ENCODE measurements at regions not wholly inside any gene's neighbourhood (a gene's known extent, or its start where the extent isn't known, plus 50 kb on each side); places are given as distances from the start of the nearest gene placed in this dataset.

- TF ChIP-seq CTCF (IDR thresholded peaks at IDR 0.05 in 2 of 3, conservative IDR thresholded peaks at IDR 0.05 in 1 of 3; ENCODE audit: borderline replicate concordance in 1 of 3, insufficient read depth in 1 of 3, low read depth in 2 of 3, low read length in 2 of 3) (no peak), POLR2A (IDR thresholded peaks at IDR 0.05; ENCODE audit: borderline replicate concordance, extremely low read depth, insufficient read depth, insufficient read length) (no peak), RAD21 (IDR thresholded peaks at IDR 0.05; ENCODE audit: low read depth) (no peak), REST (IDR thresholded peaks at IDR 0.05; ENCODE audit: low read depth) (no peak), ATF3 (IDR thresholded peaks at IDR 0.05) (no peak), CEBPB (IDR thresholded peaks at IDR 0.05; ENCODE audit: low read depth) (no peak), ZNF274 (IDR thresholded peaks at IDR 0.05; ENCODE audit: low read depth, low read length) (no peak), MAX (IDR thresholded peaks at IDR 0.05) (no peak), SP1 (IDR thresholded peaks at IDR 0.05; ENCODE audit: low read depth) (no peak), SRF (IDR thresholded peaks at IDR 0.05; ENCODE audit: low read depth) (no peak), ZBTB33 (IDR thresholded peaks at IDR 0.05; ENCODE audit: extremely low read depth, insufficient replicate concordance, low read length) (no peak), CBX3 (IDR thresholded peaks at IDR 0.05; ENCODE audit: low read depth) (no peak)
These were observed 72.3 kb upstream of the SMAD3 start for GRCh38 chr15:66993090-66993489.
